ENCODE measurements at regions not wholly inside any gene's neighbourhood (a gene's known extent, or its start where the extent isn't known, plus 50 kb on each side); places are given as distances from the start of the nearest gene placed in this dataset.

- DNase-seq (ENCODE audit: insufficient read length, low spot score) (no peak), FAIRE-seq (no peak)
- TF ChIP-seq CTCF (IDR thresholded peaks at IDR 0.05; ENCODE audit: insufficient read depth, missing control alignments), result no peak
These were observed 351.8 kb downstream of the CASP12 start for GRCh38 chr11:104546501-104546900.

GRCh38 chr11:104541701-104542100, 356.6 kb downstream of the CASP12 start:
- FAIRE-seq, result no peak
- no peak for TF ChIP-seq CTCF (IDR thresholded peaks at IDR 0.05; ENCODE audit: insufficient read depth, missing control alignments)
- DNase-seq (ENCODE audit: insufficient read length, low spot score), result no peak

- TF ChIP-seq CTCF (IDR thresholded peaks at IDR 0.05; ENCODE audit: insufficient read depth, missing control alignments), result no peak
- FAIRE-seq (no peak), DNase-seq (ENCODE audit: insufficient read length, low spot score) (no peak)
These were observed 359.9 kb downstream of the CASP12 start for GRCh38 chr11:104538313-104538712.

- no peak for DNase-seq (ENCODE audit: insufficient read length, low spot score)
These were observed 364.0 kb downstream of the CASP12 start for GRCh38 chr11:104534278-104534677.

GRCh38 chr11:104531894-104532293, 366.4 kb downstream of the CASP12 start:
- no peak for TF ChIP-seq CTCF (IDR thresholded peaks at IDR 0.05; ENCODE audit: insufficient read depth, missing control alignments)
- no peak for FAIRE-seq
- DNase-seq (ENCODE audit: insufficient read length, low spot score), result no peak

More at GRCh38 chr11:104534278-104534677, 364.0 kb downstream of the CASP12 start:
- FAIRE-seq, result no peak
- TF ChIP-seq CTCF (IDR thresholded peaks at IDR 0.05; ENCODE audit: insufficient read depth, missing control alignments), result no peak

GRCh38 chr11:104531075-104531474, 367.1 kb upstream of the PDGFD start:
- DNase-seq (ENCODE audit: insufficient read length, low spot score) (no peak), FAIRE-seq (no peak)
- TF ChIP-seq CTCF (IDR thresholded peaks at IDR 0.05; ENCODE audit: insufficient read depth, missing control alignments), result no peak

GRCh38 chr11:104529906-104530305, 366.0 kb upstream of the PDGFD start:
- FAIRE-seq (no peak), DNase-seq (ENCODE audit: insufficient read length, low spot score) (no peak)
- no peak for TF ChIP-seq CTCF (IDR thresholded peaks at IDR 0.05; ENCODE audit: insufficient read depth, missing control alignments)
